Fibroblast of mammary gland (primary cell): ENCODE measurements at regions not wholly inside any gene's neighbourhood (a gene's known extent, or its start where the extent isn't known, plus 50 kb on each side); places are given as distances from the start of the nearest gene placed in this dataset.
A peak's percentile ranks its signal among the peaks of the same experiment; 100 is the strongest.

Experiments used
- DNase-seq: peaks from one replicate; pipeline ENCODE4 v3.0.0-alpha.2; 2010; ENCODE audit warnings: low read depth
- H3K4me3 ChIP-seq: 2 replicates; pipeline ENCODE4 v1.5.1; 2011; ENCODE audit warnings: low read depth, mild to moderate bottlenecking, low read length, moderate library complexity; ENCODE audit not compliant: control insufficient read depth
- TF ChIP-seq, protein P1 (sequence below): conservative IDR thresholded peaks from 2 replicates; pipeline ENCODE4 v1.5.1; 2011; ENCODE audit warnings: low read depth, low read length, inconsistent platforms; ENCODE audit not compliant: control insufficient read depth, insufficient read depth

DNA sequence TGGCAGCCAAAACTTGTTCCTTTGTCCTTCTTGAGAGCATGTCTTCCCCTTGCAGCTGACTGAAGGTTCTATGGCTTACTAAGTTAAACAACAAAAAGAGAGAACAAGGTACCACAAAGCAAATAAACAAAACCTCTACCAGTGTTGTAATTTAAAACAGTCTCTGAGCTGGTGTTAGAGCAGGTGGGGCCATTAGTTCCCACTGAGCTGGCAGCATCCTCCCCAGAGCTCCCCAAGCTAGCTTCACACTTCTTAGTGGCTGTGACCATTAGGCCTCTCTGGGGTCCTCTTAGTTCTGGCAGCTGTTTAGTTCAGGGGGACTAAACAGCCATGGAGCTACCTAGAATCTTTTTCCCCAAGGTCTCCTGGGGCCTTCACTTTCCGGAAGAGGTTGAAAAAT lies 128.6 kb upstream of the ELL2 start:
- TF ChIP-seq, protein P1, sequence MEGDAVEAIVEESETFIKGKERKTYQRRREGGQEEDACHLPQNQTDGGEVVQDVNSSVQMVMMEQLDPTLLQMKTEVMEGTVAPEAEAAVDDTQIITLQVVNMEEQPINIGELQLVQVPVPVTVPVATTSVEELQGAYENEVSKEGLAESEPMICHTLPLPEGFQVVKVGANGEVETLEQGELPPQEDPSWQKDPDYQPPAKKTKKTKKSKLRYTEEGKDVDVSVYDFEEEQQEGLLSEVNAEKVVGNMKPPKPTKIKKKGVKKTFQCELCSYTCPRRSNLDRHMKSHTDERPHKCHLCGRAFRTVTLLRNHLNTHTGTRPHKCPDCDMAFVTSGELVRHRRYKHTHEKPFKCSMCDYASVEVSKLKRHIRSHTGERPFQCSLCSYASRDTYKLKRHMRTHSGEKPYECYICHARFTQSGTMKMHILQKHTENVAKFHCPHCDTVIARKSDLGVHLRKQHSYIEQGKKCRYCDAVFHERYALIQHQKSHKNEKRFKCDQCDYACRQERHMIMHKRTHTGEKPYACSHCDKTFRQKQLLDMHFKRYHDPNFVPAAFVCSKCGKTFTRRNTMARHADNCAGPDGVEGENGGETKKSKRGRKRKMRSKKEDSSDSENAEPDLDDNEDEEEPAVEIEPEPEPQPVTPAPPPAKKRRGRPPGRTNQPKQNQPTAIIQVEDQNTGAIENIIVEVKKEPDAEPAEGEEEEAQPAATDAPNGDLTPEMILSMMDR = no peak
- no peak overlapping the region for H3K4me3 ChIP-seq

DNA sequence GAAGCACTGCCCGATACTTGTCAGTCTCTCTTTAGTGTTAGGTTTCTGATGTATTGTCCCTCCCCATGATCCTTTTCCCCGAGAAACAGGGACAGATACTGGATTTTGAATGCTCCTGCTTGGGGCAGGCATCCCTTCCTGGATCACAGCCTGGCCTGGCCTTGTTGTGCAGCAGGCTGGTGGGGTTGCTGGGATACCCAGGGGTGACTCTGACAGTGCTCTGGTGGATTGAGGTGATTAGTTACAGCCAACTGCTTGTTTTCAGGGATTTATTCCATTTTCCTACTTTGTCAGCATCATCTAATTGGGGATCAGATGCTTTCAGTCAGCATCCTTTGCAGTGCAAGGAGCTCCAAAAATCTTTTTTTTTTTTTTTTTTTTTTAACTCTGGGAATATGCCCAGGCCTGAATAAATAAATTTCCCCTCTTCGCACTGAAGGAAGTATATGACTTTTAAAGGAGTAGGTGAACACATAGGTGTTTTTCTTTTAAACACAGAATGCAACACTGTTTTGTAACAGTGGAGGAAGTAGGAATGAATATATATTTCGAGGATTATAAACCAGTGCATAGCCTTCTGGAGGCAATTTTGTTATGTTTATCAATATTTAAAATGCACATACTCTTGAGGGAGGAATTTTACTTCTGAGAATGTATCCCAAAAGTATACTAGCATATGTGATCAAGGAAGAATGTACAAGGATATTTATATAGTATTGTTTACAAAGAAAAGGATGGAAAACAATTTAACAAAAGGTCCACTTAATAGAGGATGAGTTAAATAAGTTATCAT lies 127.3 kb upstream of the ELL2 start:
- DNase-seq = no peak
- TF ChIP-seq, protein P1 = no peak
- H3K4me3 ChIP-seq = no peak overlapping the region

More for the DNA sequence above, 128.6 kb upstream of the ELL2 start:
- DNase-seq = no peak

DNA sequence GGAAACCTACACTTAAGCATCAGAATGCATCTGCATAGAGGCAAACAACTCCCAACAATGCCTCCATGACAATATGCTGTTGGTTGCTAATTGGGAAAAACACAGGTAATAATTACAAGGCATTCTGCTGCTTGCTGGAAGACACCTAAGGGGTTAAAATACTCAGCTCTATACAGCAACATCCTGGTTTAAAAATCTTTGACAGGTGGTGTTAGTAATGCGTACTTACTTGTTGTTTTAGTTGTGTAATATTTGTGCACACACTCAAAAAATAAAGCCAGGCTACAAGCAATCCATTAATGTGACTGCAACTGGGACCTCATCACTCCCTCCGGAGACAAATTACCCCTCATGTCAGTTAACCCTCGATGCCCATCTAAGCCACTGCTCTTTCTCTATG lies 126.3 kb upstream of the ELL2 start:
- no peak overlapping the region for H3K4me3 ChIP-seq
- TF ChIP-seq, protein P1 = no peak

DNA sequence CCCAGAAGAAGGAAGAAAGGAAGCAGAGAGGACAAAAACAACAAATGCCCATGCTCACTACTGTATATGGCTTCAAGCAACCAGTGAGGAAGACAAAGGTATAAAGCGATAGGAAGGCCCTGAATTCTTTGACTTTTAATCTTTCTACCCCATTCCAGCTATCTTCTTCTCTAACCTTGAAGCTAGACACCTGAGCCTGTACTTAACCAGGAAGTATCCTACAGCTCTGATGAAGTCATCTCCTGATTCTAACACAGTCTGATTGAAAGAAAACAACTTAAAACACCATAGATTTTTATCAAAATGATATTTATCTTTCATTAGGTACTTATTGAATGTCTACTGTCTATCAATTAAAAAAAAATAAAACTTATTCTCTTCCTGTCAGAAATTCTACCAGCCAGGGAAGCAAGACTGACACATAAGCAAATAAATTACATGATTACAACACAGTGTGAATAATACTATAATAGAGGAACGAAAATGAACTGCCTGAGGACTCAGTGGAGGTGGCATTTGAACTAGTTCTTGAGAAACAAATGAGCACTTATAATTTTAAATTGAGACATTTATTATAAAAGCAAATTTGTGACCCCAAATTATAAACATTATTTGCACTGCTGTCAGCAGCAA lies 123.3 kb upstream of the ELL2 start:
- DNase-seq = peak; percentile 49
- TF ChIP-seq, protein P1 = no peak

More for the DNA sequence above, 126.3 kb upstream of the ELL2 start:
- no peak for DNase-seq

DNA sequence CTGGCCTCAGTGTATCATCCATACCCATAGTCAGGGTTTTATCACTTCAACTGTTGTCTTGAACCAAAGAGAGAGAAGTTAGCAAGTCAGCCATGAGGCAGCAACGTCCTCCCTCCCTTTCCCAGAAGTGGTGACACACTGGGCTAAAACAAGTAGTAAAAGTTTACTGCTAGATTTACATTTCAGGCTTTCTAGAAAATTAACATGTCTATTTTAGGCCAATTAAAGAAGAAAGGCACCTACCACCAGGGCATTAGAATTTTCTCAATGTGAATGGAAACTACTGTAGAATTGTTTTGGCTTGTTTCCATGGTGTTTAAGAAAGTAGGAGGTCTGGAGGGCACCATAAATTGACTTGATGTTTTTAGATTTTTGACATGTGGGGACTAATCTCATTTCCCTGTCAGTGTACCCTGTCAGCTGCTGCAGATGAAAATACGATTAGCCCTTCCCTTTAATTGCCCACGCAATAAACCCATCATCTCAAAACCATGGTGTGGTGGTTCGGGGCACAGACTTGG lies 121.8 kb upstream of the ELL2 start:
- TF ChIP-seq, protein P1 = no peak
- H3K4me3 ChIP-seq = no peak overlapping the region
- DNase-seq = peak; percentile 36

More for the DNA sequence above, 123.3 kb upstream of the ELL2 start:
- H3K4me3 ChIP-seq = no peak overlapping the region

DNA sequence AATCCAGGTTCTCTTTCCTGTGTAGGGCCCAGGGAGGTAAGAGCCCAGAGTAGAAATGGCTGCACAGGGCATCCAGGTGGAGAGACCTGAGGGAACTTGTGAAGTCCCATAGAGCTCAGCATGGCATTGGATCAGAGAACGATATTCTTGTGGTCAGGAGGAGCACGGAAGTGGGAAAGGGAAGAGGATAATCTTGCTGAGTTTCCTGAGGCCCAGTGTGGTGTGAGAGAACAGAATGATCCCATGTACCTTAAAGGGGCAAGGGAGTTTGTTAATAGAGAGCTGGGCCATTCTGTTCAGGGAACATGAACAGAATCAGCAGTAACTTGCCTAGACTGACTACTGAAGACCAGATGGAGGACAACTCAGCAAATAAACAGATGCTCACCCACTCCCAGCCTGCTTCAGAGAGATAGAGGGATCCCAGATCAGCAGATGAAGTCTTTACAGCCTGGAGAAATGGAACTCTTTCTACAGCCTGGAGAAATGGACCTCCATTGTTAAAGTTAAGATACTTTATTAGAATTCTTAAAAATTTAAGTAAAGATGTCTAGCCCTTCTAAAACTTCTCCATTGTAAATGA lies 119.7 kb upstream of the ELL2 start:
- peak; percentile 54 for DNase-seq
- TF ChIP-seq, protein P1 = no peak
- H3K4me3 ChIP-seq = no peak overlapping the region
